ENCODE measurements at regions not wholly inside any gene's neighbourhood (a gene's known extent, or its start where the extent isn't known, plus 50 kb on each side); places are given as distances from the start of the nearest gene placed in this dataset.

- H3K9me3 ChIP-seq (ENCODE audit: low read length) = no peaks in the 10 kb centered on the region
Observed at GRCh38 chr4:186018784-186019183, 50.2 kb upstream of the TLR3 start.

More at GRCh38 chr4:186018784-186019183, 50.2 kb upstream of the TLR3 start:
- no peak for TF ChIP-seq RAD21 (conservative IDR thresholded peaks at IDR 0.05)
- no peaks in the 10 kb centered on the region for H3K27me3 ChIP-seq (ENCODE audit: insufficient read depth, low read depth, low read length)
- no peaks in the 10 kb centered on the region for H3K36me3 ChIP-seq (ENCODE audit: insufficient read depth, low read length)
- H3F3A ChIP-seq (ENCODE audit: insufficient read depth, low read length, poor library complexity, severe bottlenecking) = no peaks in the 10 kb centered on the region
- no peaks in the 10 kb centered on the region for H3K9me2 ChIP-seq (ENCODE audit: insufficient read depth, low read length)
- no peaks in the 10 kb centered on the region for H3K79me2 ChIP-seq (replicated peaks; ENCODE audit: insufficient read depth, low read length)
- H3K4me2 ChIP-seq (ENCODE audit: low read length) = no peak overlapping the region
- no peak overlapping the region for H3K4me3 ChIP-seq (ENCODE audit: low read length)
- H4K20me1 ChIP-seq (ENCODE audit: insufficient read depth) = no peaks in the 10 kb centered on the region
- H2AFZ ChIP-seq (ENCODE audit: low read depth, low read length) = no peak overlapping the region
- no peak overlapping the region for H3K27ac ChIP-seq (ENCODE audit: low read length)
- no peak overlapping the region for H3K9ac ChIP-seq (ENCODE audit: low read length)
